BLaER1 treated with 17β-estradiol and CSF1 and Interleukin-3, amounts not matched to agents 10 nM and 100 nM (cell line): ENCODE measurements at regions not wholly inside any gene's neighbourhood (a gene's known extent, or its start where the extent isn't known, plus 50 kb on each side); places are given as distances from the start of the nearest gene placed in this dataset.

Experiments used
- H3K27ac ChIP-seq, 11 experiments: shearing (Covaris generic); formaldehyde crosslinking; 2 replicates each; pipeline ENCODE4 v1.8.1; 2022
- H3K27me3 ChIP-seq, 11 experiments: shearing (Covaris generic); formaldehyde crosslinking; 2 replicates each; pipeline ENCODE4 v1.8.1; 2022
- H3K36me3 ChIP-seq, 11 experiments: shearing (Covaris generic); formaldehyde crosslinking; 2 replicates each; pipeline ENCODE4 v1.8.1; 2022
- H3K4me1 ChIP-seq, 10 experiments: shearing (Covaris generic); formaldehyde crosslinking; 2 replicates each; pipeline ENCODE4 v1.8.1; 2022
- H3K4me2 ChIP-seq, 11 experiments: shearing (Covaris generic); formaldehyde crosslinking; 2 replicates each; pipeline ENCODE4 v1.8.1; 2022
- H3K4me3 ChIP-seq, 10 experiments: shearing (Covaris generic); formaldehyde crosslinking; 2 replicates each; pipeline ENCODE4 v1.8.1; 2022
- H3K9ac ChIP-seq, 11 experiments: shearing (Covaris generic); formaldehyde crosslinking; 2 replicates each; pipeline ENCODE4 v1.8.1; 2022
- H3K9me3 ChIP-seq, 11 experiments: shearing (Covaris generic); formaldehyde crosslinking; replicated peaks in 1 of 11; 2 replicates each; pipeline ENCODE4 v1.8.1; 2022
- H4K20me1 ChIP-seq, 11 experiments: shearing (Covaris generic); formaldehyde crosslinking; 2 replicates each; pipeline ENCODE4 v1.8.1; 2022
- Cebpa-rat ChIP-seq, 11 experiments: shearing (Covaris generic); IDR thresholded peaks; 2 replicates each; pipeline ENCODE4 v1.8.1; 2022

DNA sequence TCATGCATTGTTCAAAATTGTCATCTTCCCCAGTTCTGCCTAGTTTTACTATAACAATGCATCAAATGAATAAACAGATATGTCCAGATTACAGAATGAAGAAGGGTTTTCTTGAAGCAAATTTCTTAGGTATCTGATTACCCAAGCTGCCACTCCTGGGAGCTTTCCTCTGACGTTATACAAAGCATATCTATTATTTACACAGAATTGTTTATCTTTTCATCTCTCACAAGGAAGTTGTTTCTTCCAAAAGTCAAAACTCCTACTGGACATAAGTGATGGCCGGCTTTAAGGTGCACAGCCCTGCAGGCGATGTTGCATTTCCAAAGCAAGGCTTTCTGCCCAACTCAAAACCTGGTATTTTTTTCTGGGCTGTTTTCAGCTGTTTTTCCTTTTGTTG lies 73.4 kb upstream of the ANKH start:
- H3K9me3 ChIP-seq, result peaks cover 0 to 23% (median 0%) of the 10 kb centered on the region in 11 experiments; a peak in 4 of 22 replicates
- H3K9ac ChIP-seq, result no peak overlapping the region
- no peak overlapping the region for H3K4me3 ChIP-seq
- TF ChIP-seq Cebpa-rat (IDR thresholded peaks at IDR 0.05), result no peak
- H4K20me1 ChIP-seq, result no peaks in the 10 kb centered on the region
- H3K27me3 ChIP-seq, result no peaks in the 10 kb centered on the region
- no peak overlapping the region for H3K27ac ChIP-seq
- H3K36me3 ChIP-seq, result no peaks in the 10 kb centered on the region
- H3K4me2 ChIP-seq, result no peak overlapping the region
- peaks cover 0 to 23% (median 6%) of the 10 kb centered on the region in 10 experiments; a peak in 13 of 20 replicates for H3K4me1 ChIP-seq

DNA sequence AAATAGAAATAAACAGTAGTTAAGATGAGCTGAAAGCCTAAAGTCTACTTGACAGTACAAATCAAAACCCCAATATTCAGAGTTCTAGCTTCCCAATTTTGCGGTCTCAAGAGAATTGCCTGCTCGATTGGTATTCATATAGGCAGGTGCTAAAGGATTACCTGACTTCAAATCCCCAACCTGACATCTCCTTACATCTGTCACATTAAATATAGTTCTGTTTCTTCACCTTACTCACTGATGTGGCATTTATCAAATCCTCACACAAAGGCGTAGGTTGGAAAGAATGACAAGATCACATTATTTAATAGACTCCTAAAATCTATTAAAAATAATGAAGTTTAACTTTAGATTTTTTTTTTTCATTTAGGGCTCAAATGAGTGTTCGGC lies 72.8 kb upstream of the ANKH start:
- Histone ChIP-seq H3K27ac (no peak overlapping the region), H3K27me3 (no peaks in the 10 kb centered on the region), H3K4me3 (no peak overlapping the region), H3K9ac (no peak overlapping the region), H3K4me1 (peaks cover 0 to 23% (median 6%) of the 10 kb centered on the region in 10 experiments; a peak in 13 of 20 replicates), H3K9me3 (peaks cover 0 to 24% (median 0%) of the 10 kb centered on the region in 11 experiments; a peak in 4 of 22 replicates), H4K20me1 (no peaks in the 10 kb centered on the region), H3K4me2 (peak overlapping the region in 3 of 11 experiments; percentile 43 to 51 (median 47); a peak in 4 of 22 replicates), H3K36me3 (no peaks in the 10 kb centered on the region)
- no peak for TF ChIP-seq Cebpa-rat (IDR thresholded peaks at IDR 0.05)

DNA sequence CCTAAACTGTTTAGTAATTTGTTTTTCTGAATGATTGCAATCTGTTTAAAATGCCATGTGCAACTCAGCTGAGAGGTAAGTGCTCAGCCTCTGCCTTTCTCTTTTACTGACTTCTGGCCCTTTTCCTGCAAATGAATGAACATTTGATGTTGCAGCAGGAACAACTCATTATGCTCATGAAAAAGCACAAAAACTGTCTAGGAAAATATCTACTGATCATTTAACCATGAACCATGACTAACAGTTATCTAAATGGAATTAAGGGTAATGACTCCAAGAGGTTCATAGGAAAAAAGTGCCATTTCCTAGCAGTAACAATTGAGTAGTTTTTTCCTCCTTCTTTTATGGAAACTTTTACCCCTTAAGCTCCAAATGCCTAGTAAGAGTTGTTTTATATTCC lies 70.6 kb upstream of the ANKH start:
- Histone ChIP-seq H3K4me3 (no peak overlapping the region), H3K27me3 (no peaks in the 10 kb centered on the region), H4K20me1 (no peaks in the 10 kb centered on the region), H3K36me3 (no peaks in the 10 kb centered on the region), H3K4me2 (no peak overlapping the region), H3K27ac (no peak overlapping the region), H3K9me3 (peaks cover 0 to 24% (median 0%) of the 10 kb centered on the region in 11 experiments; a peak in 4 of 22 replicates), H3K4me1 (peaks cover 4 to 37% (median 15%) of the 10 kb centered on the region in 10 experiments), H3K9ac (no peak overlapping the region)
- no peak for TF ChIP-seq Cebpa-rat (IDR thresholded peaks at IDR 0.05)

DNA sequence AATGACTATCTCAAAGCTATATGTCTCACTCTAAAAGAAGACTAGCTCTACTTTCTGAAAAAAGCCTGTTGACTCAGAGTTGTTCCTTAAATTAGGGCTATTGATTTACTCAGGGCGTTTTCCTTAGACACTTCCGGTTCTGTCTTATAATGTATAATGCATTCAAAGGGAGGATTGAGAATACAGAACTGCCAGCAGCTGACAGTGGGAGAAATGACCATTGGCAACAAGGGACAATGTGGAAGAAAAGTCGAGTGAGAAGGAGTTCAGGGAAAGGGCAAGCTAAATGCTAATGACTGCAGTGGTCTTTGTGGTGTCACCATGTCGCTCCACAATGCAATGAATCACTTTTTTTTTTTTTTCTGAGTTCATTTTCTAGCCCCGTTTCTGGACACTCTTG lies 65.7 kb upstream of the ANKH start:
- peak overlapping the region in 6 of 11 experiments; percentile 9 to 59 (median 23); a peak in 7 of 22 replicates for H3K9ac ChIP-seq
- peak overlapping the region; percentile 21 to 87 (median 49); a peak in 18 of 22 replicates for H3K27ac ChIP-seq
- H3K4me2 ChIP-seq, result peak overlapping the region; percentile 43 to 91 (median 68)
- peaks cover 15 to 66% (median 24%) of the 10 kb centered on the region in 10 experiments for H3K4me1 ChIP-seq
- no peaks in the 10 kb centered on the region for H3K27me3 ChIP-seq
- H4K20me1 ChIP-seq, result no peaks in the 10 kb centered on the region
- H3K36me3 ChIP-seq, result no peaks in the 10 kb centered on the region
- peaks cover 3 to 53% (median 13%) of the 10 kb centered on the region in 11 experiments; a peak in 16 of 22 replicates for H3K9me3 ChIP-seq
- TF ChIP-seq Cebpa-rat (IDR thresholded peaks at IDR 0.05), result no peak
- H3K4me3 ChIP-seq, result peak overlapping the region in 4 of 10 experiments; percentile 1 to 37 (median 19); a peak in 3 of 20 replicates

DNA sequence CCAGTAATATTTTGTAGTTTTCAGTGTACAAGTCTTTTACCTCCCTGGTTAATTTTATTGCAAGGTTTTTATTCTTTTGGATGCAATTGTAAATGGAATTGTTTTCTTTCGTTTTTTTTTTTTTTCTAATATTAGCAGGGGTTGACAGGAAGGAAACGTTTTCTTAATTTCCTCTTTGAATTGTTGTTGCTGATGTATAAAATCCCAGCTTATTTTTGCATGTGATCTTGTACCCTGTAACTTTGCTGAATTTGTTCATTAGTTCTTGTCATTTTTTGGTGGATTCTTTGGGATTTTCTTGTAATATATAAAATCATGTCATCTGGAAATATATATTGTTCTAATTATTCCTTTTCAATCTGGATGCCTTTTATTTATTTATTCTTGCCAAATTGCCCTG lies 65.0 kb upstream of the ANKH start:
- Histone ChIP-seq H3K36me3 (no peaks in the 10 kb centered on the region), H3K9me3 (peaks cover 3 to 46% (median 9%) of the 10 kb centered on the region in 11 experiments; a peak in 16 of 22 replicates), H3K4me3 (peak overlapping the region in 5 of 10 experiments; percentile 28 to 48 (median 37); a peak in 6 of 20 replicates), H3K4me2 (peak overlapping the region; percentile 43 to 91 (median 68)), H3K4me1 (peaks cover 15 to 68% (median 24%) of the 10 kb centered on the region in 10 experiments), H3K27me3 (no peaks in the 10 kb centered on the region), H3K9ac (peak overlapping the region in 5 of 11 experiments; percentile 9 to 59 (median 27); a peak in 7 of 22 replicates), H3K27ac (peak overlapping the region; percentile 37 to 87 (median 54); a peak in 19 of 22 replicates), H4K20me1 (no peaks in the 10 kb centered on the region)
- no peak for TF ChIP-seq Cebpa-rat (IDR thresholded peaks at IDR 0.05)

DNA sequence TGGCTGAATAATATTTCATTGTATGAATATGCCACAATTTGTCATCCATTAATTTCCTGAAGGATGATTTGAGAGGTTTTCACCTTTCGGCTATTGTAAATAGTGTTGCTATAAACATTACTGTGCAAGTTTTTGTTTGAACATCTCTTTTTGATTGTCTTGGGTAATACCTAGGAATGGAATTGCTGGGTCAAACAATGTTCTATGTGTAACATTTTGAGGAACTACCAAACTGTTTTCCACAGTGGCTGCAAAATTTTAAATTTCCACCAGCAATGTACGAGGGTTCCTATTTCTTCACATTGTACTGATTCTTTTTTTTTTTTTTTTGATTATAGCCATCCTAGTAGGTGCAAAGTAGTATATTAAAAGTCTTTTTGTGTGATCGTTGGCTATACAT lies 63.8 kb upstream of the ANKH start:
- H3K4me1 ChIP-seq, result peaks cover 15 to 76% (median 24%) of the 10 kb centered on the region in 10 experiments

DNA sequence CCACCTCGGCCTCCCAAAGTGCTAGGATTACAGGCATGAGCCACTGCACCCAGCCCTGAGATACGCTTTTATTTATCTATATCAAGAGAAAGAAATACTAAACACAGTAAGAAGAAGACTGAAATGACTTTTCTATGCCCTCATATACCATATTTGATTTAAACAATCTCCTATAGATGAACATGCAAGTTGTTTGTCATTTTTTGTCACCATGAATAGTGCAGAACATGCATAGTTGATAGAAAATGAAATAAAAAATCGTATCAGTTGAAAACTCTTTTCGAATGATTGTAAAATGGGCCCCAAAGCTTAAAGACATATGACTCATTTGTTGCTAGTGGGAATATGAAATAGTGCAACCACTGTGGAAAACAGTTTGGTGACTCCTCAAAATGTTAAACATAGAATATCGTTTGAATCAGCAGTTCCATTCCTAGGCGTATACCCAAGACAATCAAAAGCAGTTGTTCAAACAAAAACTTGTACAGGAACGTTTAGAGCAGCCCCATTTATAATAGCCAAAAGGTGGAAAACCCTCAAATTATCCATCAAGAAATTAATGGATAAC lies 61.4 kb upstream of the ANKH start:
- Histone ChIP-seq H3K9me3 (peaks cover 0 to 29% (median 7%) of the 10 kb centered on the region in 11 experiments; a peak in 14 of 22 replicates), H3K4me2 (peak overlapping the region in 3 of 11 experiments; percentile 11 to 77 (median 42); a peak in 3 of 22 replicates), H3K4me1 (peaks cover 15 to 86% (median 31%) of the 10 kb centered on the region in 10 experiments), H3K27ac (peak overlapping the region in 3 of 11 experiments; percentile 5 to 87 (median 35); a peak in 5 of 22 replicates), H3K9ac (no peak overlapping the region), H4K20me1 (no peaks in the 10 kb centered on the region), H3K27me3 (no peaks in the 10 kb centered on the region), H3K4me3 (no peak overlapping the region), H3K36me3 (no peaks in the 10 kb centered on the region)
- TF ChIP-seq Cebpa-rat (IDR thresholded peaks at IDR 0.05), result no peak

More for the DNA sequence above, 63.8 kb upstream of the ANKH start:
- Histone ChIP-seq H3K27me3 (no peaks in the 10 kb centered on the region), H3K36me3 (no peaks in the 10 kb centered on the region), H3K27ac (peak overlapping the region in 5 of 11 experiments; percentile 41 to 87 (median 73); a peak in 9 of 22 replicates), H3K9me3 (peaks cover 0 to 34% (median 7%) of the 10 kb centered on the region in 11 experiments; a peak in 14 of 22 replicates), H4K20me1 (no peaks in the 10 kb centered on the region), H3K9ac (peak overlapping the region in 2 of 11 experiments; percentile 45 to 46; a peak in 1 of 22 replicates), H3K4me2 (peak overlapping the region in 3 of 11 experiments; percentile 42 to 80 (median 75); a peak in 3 of 22 replicates), H3K4me3 (no peak overlapping the region)
- peak in 1 of 11 experiments; percentile 21; a peak in 1 of 22 replicates for TF ChIP-seq Cebpa-rat (IDR thresholded peaks at IDR 0.05)

DNA sequence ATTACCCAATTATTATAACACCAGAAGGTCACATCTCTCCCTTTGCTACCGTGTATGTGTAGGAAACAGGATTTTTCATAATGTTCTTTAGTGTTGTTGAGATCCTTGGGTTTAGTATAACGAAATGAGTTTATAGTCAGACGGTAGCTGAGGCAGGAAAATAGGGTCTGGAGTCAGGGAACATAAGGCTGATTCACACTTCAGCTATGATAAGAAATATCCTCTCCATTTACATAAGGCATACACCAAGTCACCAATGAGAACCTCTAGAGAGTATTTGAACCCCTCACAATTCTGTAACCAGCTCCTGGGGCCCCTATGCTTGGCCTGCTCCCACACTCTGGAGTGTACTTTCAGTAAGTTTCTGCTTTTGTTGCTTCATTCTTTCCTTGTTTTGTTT lies 58.9 kb upstream of the ANKH start:
- H3K27ac ChIP-seq, result peak overlapping the region in 1 of 11 experiments; percentile 25; a peak in 2 of 22 replicates

More for the DNA sequence above, 58.9 kb upstream of the ANKH start:
- Histone ChIP-seq H3K27me3 (no peaks in the 10 kb centered on the region), H3K4me3 (no peak overlapping the region), H3K36me3 (no peaks in the 10 kb centered on the region), H4K20me1 (no peaks in the 10 kb centered on the region), H3K9me3 (peaks cover 0 to 28% (median 0%) of the 10 kb centered on the region in 11 experiments; a peak in 7 of 22 replicates), H3K4me1 (peaks cover 16 to 86% (median 34%) of the 10 kb centered on the region in 10 experiments), H3K4me2 (peak overlapping the region in 2 of 11 experiments; percentile 38; a peak in 2 of 22 replicates), H3K9ac (no peak overlapping the region)
- no peak for TF ChIP-seq Cebpa-rat (IDR thresholded peaks at IDR 0.05)
